Kidney (tissue), 13 donors: ENCODE measurements at regions not wholly inside any gene's neighbourhood (a gene's known extent, or its start where the extent isn't known, plus 50 kb on each side); places are given as distances from the start of the nearest gene placed in this dataset.

Experiments used
- DNase-seq, 5 donors: peaks; one replicate each; pipeline ENCODE4 v3.0.0-alpha.2; 2013 to 2020
- FAIRE-seq: peaks from 2 replicates; lab custom pipeline; 2012; peaks lifted over from hg19 to GRCh38; lab: Jason Lieb, UNC
- H3K27ac ChIP-seq, 2 donors: one replicate each; pipeline ENCODE4 v1.7.0; 2013; ENCODE audit warnings: low read depth in 2 of 2, low read length in 2 of 2, inconsistent platforms in 1 of 2
- H3K27me3 ChIP-seq: one replicate; pipeline ENCODE4 v1.7.1; 2013; ENCODE audit warnings: low read length, inconsistent platforms; ENCODE audit not compliant: control insufficient read depth, insufficient read depth
- H3K36me3 ChIP-seq, 3 donors: one replicate each; pipeline versions ENCODE4 v1.7.0 to v1.7.1; 2013; ENCODE audit warnings: low read length in 3 of 3, control low read depth in 1 of 3, inconsistent platforms in 1 of 3; ENCODE audit not compliant: insufficient read depth in 3 of 3, control insufficient read depth in 2 of 3
- H3K4me1 ChIP-seq, 3 donors: one replicate each; pipeline versions ENCODE4 v1.7.0 to v1.7.1; 2013; ENCODE audit warnings: low read length in 3 of 3, inconsistent platforms in 1 of 3, low read depth in 1 of 3; ENCODE audit not compliant: control insufficient read depth in 2 of 3, insufficient read depth in 2 of 3
- H3K4me3 ChIP-seq, 3 donors: one replicate each; pipeline versions ENCODE4 v1.7.0 to v1.8.1; 2013; ENCODE audit warnings: low read length in 3 of 3, control low read depth in 1 of 3, inconsistent platforms in 1 of 3
- H3K9ac ChIP-seq, 3 donors: one replicate each; pipeline versions ENCODE4 v1.7.0 to v1.7.1; 2013; ENCODE audit warnings: low read length in 3 of 3, control low read depth in 1 of 3, inconsistent platforms in 1 of 3
- H3K9me3 ChIP-seq, 3 donors: one replicate each; pipeline versions ENCODE4 v1.7.0 to v1.7.1; 2013; ENCODE audit warnings: low read length in 3 of 3, control low read depth in 1 of 3, inconsistent platforms in 1 of 3; ENCODE audit not compliant: control insufficient read depth in 2 of 3, insufficient read depth in 1 of 3
- CTCF ChIP-seq: IDR thresholded peaks from 3 replicates; pipeline ENCODE4 v1.5.1; 2012; ENCODE audit warnings: mild to moderate bottlenecking, moderate library complexity, borderline replicate concordance; ENCODE audit not compliant: insufficient read depth; ENCODE audit errors: extremely low read depth
- intact Hi-C: fragments of 100-400 bp; cut with DNase I; formaldehyde crosslinking; loops from one replicate; pipeline ENCODE4 v1.11.1; 2022
- donor health status: control.
- donor health status: control.
- donor health status: control.
- donor health status: control.
- donor health status: control.
- donor health status: DM: yes; HTN: yes; CAD: no.
- donor health status: Normal renal cell carcinoma (clear cell type).

GRCh38 chr15:35194296-35194695 lies 109.2 kb upstream of the NANOGP8 start:
- TF ChIP-seq CTCF = no peak
- Histone ChIP-seq H3K9me3 (peaks cover 0 to 13% (median 0%) of the 10 kb centered on the region in 3 donors), H3K4me1 (no peaks in the 10 kb centered on the region), H3K36me3 (no peaks in the 10 kb centered on the region), H3K27me3 (no peaks in the 10 kb centered on the region), H3K27ac (no peak overlapping the region), H3K4me3 (no peak overlapping the region), H3K9ac (no peak overlapping the region)
- DNase-seq (no peak), FAIRE-seq (no peak)
- intact Hi-C loops = no loop called here

- DNase-seq = no peak
- H3K9ac ChIP-seq = no peak overlapping the region
- intact Hi-C loops = no loop called here
- H3K27ac ChIP-seq = no peak overlapping the region
- peaks cover 0 to 13% (median 0%) of the 10 kb centered on the region in 3 donors for H3K9me3 ChIP-seq
- no peaks in the 10 kb centered on the region for H3K36me3 ChIP-seq
- H3K27me3 ChIP-seq = no peaks in the 10 kb centered on the region
- TF ChIP-seq CTCF = no peak
- no peaks in the 10 kb centered on the region for H3K4me1 ChIP-seq
- no peak overlapping the region for H3K4me3 ChIP-seq
- no peak for FAIRE-seq
Observed at GRCh38 chr15:35191783-35192182, 106.7 kb upstream of the NANOGP8 start.

- DNase-seq (no peak), FAIRE-seq (no peak)
- H3K27me3 ChIP-seq = no peaks in the 10 kb centered on the region
- H3K4me3 ChIP-seq = no peak overlapping the region
- TF ChIP-seq CTCF = no peak
- H3K9ac ChIP-seq = no peak overlapping the region
- intact Hi-C loops = no loop called here
- peaks cover 0 to under 1% (median 0%) of the 10 kb centered on the region in 3 donors for H3K9me3 ChIP-seq
- H3K36me3 ChIP-seq = no peaks in the 10 kb centered on the region
- H3K4me1 ChIP-seq = peaks cover 0 to 7% (median 2%) of the 10 kb centered on the region in 3 donors
- no peak overlapping the region for H3K27ac ChIP-seq
Observed at GRCh38 chr15:35186346-35186745, 101.3 kb upstream of the NANOGP8 start.

- DNase-seq (no peak), FAIRE-seq (no peak)
- Histone ChIP-seq H3K36me3 (no peaks in the 10 kb centered on the region), H3K9me3 (no peaks in the 10 kb centered on the region), H3K27me3 (no peaks in the 10 kb centered on the region), H3K4me3 (no peak overlapping the region), H3K9ac (no peak overlapping the region), H3K27ac (no peak overlapping the region), H3K4me1 (peaks cover 0 to 7% (median 2%) of the 10 kb centered on the region in 3 donors)
- intact Hi-C loops = no loop called here
- TF ChIP-seq CTCF = no peak
Observed at GRCh38 chr15:35184646-35185045, 99.6 kb upstream of the NANOGP8 start.
